ENCODE measurements at regions not wholly inside any gene's neighbourhood (a gene's known extent, or its start where the extent isn't known, plus 50 kb on each side); places are given as distances from the start of the nearest gene placed in this dataset.

DNA sequence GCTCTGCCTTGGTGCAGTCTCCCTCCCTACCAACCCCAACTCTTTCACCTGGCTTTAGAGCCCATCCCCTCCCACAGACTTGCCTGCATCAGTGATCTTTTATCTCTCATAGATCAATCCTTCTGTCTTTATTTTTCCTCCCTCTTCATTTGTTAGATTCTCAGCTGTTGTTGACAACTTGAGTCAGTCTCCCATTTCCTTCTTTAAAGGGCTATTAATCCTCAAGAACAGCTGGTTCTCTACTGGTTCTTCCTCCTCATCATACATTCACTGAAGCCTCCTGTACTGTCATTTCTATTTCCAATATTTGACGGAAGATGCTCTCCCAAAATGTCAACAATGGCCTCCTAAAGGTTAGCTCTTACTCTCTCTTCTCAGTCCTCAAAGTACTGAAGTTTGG, 408.2 kb downstream of the TBC1D4 start:
- no peak for TF ChIP-seq YY1 (IDR thresholded peaks at IDR 0.05; ENCODE audit: low read depth)
- TF ChIP-seq FOXM1 (IDR thresholded peaks at IDR 0.05; ENCODE audit: borderline replicate concordance, low read depth) = no peak
- TF ChIP-seq ZBTB7A (IDR thresholded peaks at IDR 0.05; ENCODE audit: low read depth) = no peak
- TF ChIP-seq, protein P1, sequence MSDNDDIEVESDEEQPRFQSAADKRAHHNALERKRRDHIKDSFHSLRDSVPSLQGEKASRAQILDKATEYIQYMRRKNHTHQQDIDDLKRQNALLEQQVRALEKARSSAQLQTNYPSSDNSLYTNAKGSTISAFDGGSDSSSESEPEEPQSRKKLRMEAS (IDR thresholded peaks at IDR 0.05) = no peak
- TF ChIP-seq EGR1 (IDR thresholded peaks at IDR 0.05) = no peak
- TF ChIP-seq TCF12 (IDR thresholded peaks at IDR 0.05; ENCODE audit: low read depth) = no peak

DNA sequence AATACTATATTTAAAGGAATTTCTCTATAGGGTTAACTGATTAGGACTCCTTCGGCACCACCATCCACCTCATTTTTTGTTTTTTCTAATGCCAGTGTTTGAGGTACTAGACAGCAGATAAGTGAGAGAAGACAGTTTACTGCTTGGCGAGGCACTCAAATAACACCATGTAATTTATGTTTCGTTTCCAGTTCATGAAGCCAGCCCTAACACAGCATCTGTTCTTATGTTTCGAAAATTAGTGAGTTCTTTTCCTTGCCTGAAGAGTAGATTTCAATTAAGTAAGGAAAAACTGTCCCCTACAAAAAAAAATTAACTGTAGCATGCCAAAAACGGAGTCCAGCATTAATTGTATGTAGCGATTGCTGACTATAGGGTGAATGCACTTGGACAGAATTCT, 409.1 kb downstream of the TBC1D4 start:
- TF ChIP-seq TCF12 (IDR thresholded peaks at IDR 0.05; ENCODE audit: low read depth) = no peak
- no peak for TF ChIP-seq NFIC (IDR thresholded peaks at IDR 0.05)
- TF ChIP-seq REST (IDR thresholded peaks at IDR 0.05; ENCODE audit: low read depth) = no peak
- TF ChIP-seq TEAD4 (IDR thresholded peaks at IDR 0.05) = no peak
- TF ChIP-seq FOXM1 (IDR thresholded peaks at IDR 0.05; ENCODE audit: borderline replicate concordance, low read depth) = no peak
- TF ChIP-seq ZBTB7A (IDR thresholded peaks at IDR 0.05; ENCODE audit: low read depth) = no peak
- no peak for TF ChIP-seq EGR1 (IDR thresholded peaks at IDR 0.05)
- no peak for TF ChIP-seq CEBPB (IDR thresholded peaks at IDR 0.05)
- TF ChIP-seq USF1 (IDR thresholded peaks at IDR 0.05) = no peak
- TF ChIP-seq TAF1 (IDR thresholded peaks at IDR 0.05; ENCODE audit: low read depth) = no peak
- no peak for TF ChIP-seq EP300 (IDR thresholded peaks at IDR 0.05; ENCODE audit: borderline replicate concordance)
- no peak for TF ChIP-seq RAD21 (IDR thresholded peaks at IDR 0.05; ENCODE audit: low read depth)
- no peak for TF ChIP-seq YY1 (IDR thresholded peaks at IDR 0.05; ENCODE audit: low read depth)

DNA sequence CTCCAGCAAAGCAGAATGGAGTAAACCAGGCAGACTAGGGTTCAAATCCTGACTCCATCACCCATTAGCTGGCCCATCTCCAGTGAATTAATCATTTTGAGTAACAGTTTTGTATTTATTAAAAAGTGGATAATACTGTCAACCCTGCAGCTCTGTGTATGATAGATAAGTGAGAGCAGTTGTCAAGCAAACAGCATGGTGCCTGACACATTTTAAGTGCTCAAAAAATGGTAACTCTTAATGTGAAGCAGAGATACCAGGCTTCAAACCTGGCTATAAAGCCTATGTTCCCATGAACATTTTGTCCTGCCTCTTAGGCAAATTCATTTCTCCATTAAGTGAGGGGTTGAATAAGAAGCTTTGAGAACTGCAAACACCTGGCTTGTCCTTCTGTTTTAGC, 409.6 kb downstream of the TBC1D4 start:
- TF ChIP-seq REST (IDR thresholded peaks at IDR 0.05; ENCODE audit: low read depth) = no peak
- no peak for TF ChIP-seq USF1 (IDR thresholded peaks at IDR 0.05)
- TF ChIP-seq TAF1 (IDR thresholded peaks at IDR 0.05; ENCODE audit: low read depth) = no peak
- TF ChIP-seq EP300 (IDR thresholded peaks at IDR 0.05; ENCODE audit: borderline replicate concordance) = no peak
- TF ChIP-seq, protein P1 (IDR thresholded peaks at IDR 0.05) = no peak
- no peak for TF ChIP-seq CEBPB (IDR thresholded peaks at IDR 0.05)
- no peak for TF ChIP-seq CREB1 (IDR thresholded peaks at IDR 0.05; ENCODE audit: low read depth)
- TF ChIP-seq ZBTB7A (IDR thresholded peaks at IDR 0.05; ENCODE audit: low read depth) = no peak
- TF ChIP-seq TEAD4 (IDR thresholded peaks at IDR 0.05) = no peak
- no peak for TF ChIP-seq TCF12 (IDR thresholded peaks at IDR 0.05; ENCODE audit: low read depth)
- TF ChIP-seq RAD21 (IDR thresholded peaks at IDR 0.05; ENCODE audit: low read depth) = no peak
- no peak for TF ChIP-seq YY1 (IDR thresholded peaks at IDR 0.05; ENCODE audit: low read depth)
- no peak for TF ChIP-seq FOXM1 (IDR thresholded peaks at IDR 0.05; ENCODE audit: borderline replicate concordance, low read depth)
- TF ChIP-seq NFIC (IDR thresholded peaks at IDR 0.05) = no peak
- TF ChIP-seq EGR1 (IDR thresholded peaks at IDR 0.05) = no peak

- TF ChIP-seq RAD21 (IDR thresholded peaks at IDR 0.05; ENCODE audit: low read depth) = no peak
- TF ChIP-seq YY1 (IDR thresholded peaks at IDR 0.05; ENCODE audit: low read depth) = no peak
- TF ChIP-seq FOXM1 (IDR thresholded peaks at IDR 0.05; ENCODE audit: borderline replicate concordance, low read depth) = no peak
- no peak for TF ChIP-seq EGR1 (IDR thresholded peaks at IDR 0.05)
- TF ChIP-seq REST (IDR thresholded peaks at IDR 0.05; ENCODE audit: low read depth) = no peak
Observed at GRCh38 chr13:75071796-75072195, 410.2 kb downstream of the TBC1D4 start.

GRCh38 chr13:75071395-75071794, 410.6 kb downstream of the TBC1D4 start:
- TF ChIP-seq TAF1 (IDR thresholded peaks at IDR 0.05; ENCODE audit: low read depth) (no peak), USF1 (IDR thresholded peaks at IDR 0.05) (no peak), TEAD4 (IDR thresholded peaks at IDR 0.05) (no peak), REST (IDR thresholded peaks at IDR 0.05; ENCODE audit: low read depth) (no peak), FOXM1 (IDR thresholded peaks at IDR 0.05; ENCODE audit: borderline replicate concordance, low read depth) (no peak), CREB1 (IDR thresholded peaks at IDR 0.05; ENCODE audit: low read depth) (no peak), YY1 (IDR thresholded peaks at IDR 0.05; ENCODE audit: low read depth) (no peak), RAD21 (IDR thresholded peaks at IDR 0.05; ENCODE audit: low read depth) (no peak), NFIC (IDR thresholded peaks at IDR 0.05) (no peak), ZBTB7A (IDR thresholded peaks at IDR 0.05; ENCODE audit: low read depth) (no peak)
- TF ChIP-seq, protein P1 (IDR thresholded peaks at IDR 0.05) = no peak

Data from Ishikawa (cell line).